Liver (tissue), 8 donors: ENCODE measurements at regions not wholly inside any gene's neighbourhood (a gene's known extent, or its start where the extent isn't known, plus 50 kb on each side); places are given as distances from the start of the nearest gene placed in this dataset.
A peak's percentile ranks its signal among the peaks of the same experiment; 100 is the strongest.

Experiments used
- DNase-seq: peaks from one replicate; pipeline ENCODE4 v3.0.0-alpha.2; 2017; ENCODE audit warnings: low spot score
- H3K27ac ChIP-seq, 2 donors: one replicate each; pipeline ENCODE4 v1.7.0; 2013; ENCODE audit warnings: inconsistent platforms in 2 of 2, low read length in 2 of 2, control low read depth in 1 of 2, low read depth in 1 of 2, mild to moderate bottlenecking in 1 of 2
- H3K27me3 ChIP-seq, 4 donors: one replicate each; pipeline versions ENCODE4 v1.6.1 to v1.7.0; 2013; ENCODE audit warnings: low read length in 3 of 4, inconsistent platforms in 1 of 4, mild to moderate bottlenecking in 1 of 4, moderate library complexity in 1 of 4; ENCODE audit not compliant: control insufficient read depth in 4 of 4, insufficient read depth in 4 of 4
- H3K36me3 ChIP-seq, 4 donors: one replicate each; pipeline versions ENCODE4 v1.6.1 to v1.7.0; 2013; ENCODE audit warnings: low read length in 3 of 4, mild to moderate bottlenecking in 3 of 4, low read depth in 1 of 4, moderate library complexity in 1 of 4; ENCODE audit not compliant: control insufficient read depth in 4 of 4, insufficient read depth in 3 of 4
- H3K4me1 ChIP-seq, 4 donors: one replicate each; pipeline versions ENCODE4 v1.6.1 to v1.7.0; 2013; ENCODE audit warnings: low read length in 3 of 4, mild to moderate bottlenecking in 3 of 4, moderate library complexity in 1 of 4; ENCODE audit not compliant: control insufficient read depth in 4 of 4, insufficient read depth in 4 of 4
- H3K4me3 ChIP-seq, 3 donors: one replicate each; pipeline versions ENCODE4 v1.6.1 to v1.7.0; 2013; ENCODE audit warnings: low read length in 3 of 3, control low read depth in 1 of 3, low read depth in 1 of 3, mild to moderate bottlenecking in 1 of 3
- H3K9ac ChIP-seq, 2 donors: one replicate each; pipeline ENCODE4 v1.7.0; 2013; ENCODE audit warnings: low read length in 2 of 2, mild to moderate bottlenecking in 2 of 2, moderate library complexity in 2 of 2, control low read depth in 1 of 2, low read depth in 1 of 2
- H3K9me3 ChIP-seq, 4 donors: one replicate each; pipeline versions ENCODE4 v1.6.1 to v1.7.0; 2013; ENCODE audit warnings: low read length in 3 of 4; ENCODE audit not compliant: control insufficient read depth in 4 of 4
- ATF3 ChIP-seq: IDR thresholded peaks from 2 replicates; pipeline ENCODE4 v1.6.1; 2016; ENCODE audit warnings: antibody characterized with exemption
- CTCF ChIP-seq: fragments of 150-350 bp; IDR thresholded peaks from 2 replicates; pipeline ENCODE4 v1.5.1; 2017; ENCODE audit warnings: improper control_type of control experiment, low read depth, low read length; ENCODE audit not compliant: missing input control
- EGR1 ChIP-seq, 2 donors: IDR thresholded peaks; 2 replicates each; pipeline ENCODE4 v1.6.1; 2016 to 2018; ENCODE audit warnings: antibody characterized with exemption in 2 of 2, low read depth in 2 of 2
- FOXA1 ChIP-seq: IDR thresholded peaks from 2 replicates; pipeline ENCODE4 v1.6.1; 2016; ENCODE audit warnings: antibody characterized with exemption
- FOXA2 ChIP-seq: IDR thresholded peaks from 2 replicates; pipeline ENCODE4 v1.6.1; 2016; ENCODE audit warnings: antibody characterized with exemption
- GABPA ChIP-seq, 2 donors: IDR thresholded peaks in 1 of 2; conservative IDR thresholded peaks in 1 of 2; 2 replicates each; pipeline ENCODE4 v1.6.1; 2016; ENCODE audit warnings: antibody characterized with exemption in 2 of 2, mild to moderate bottlenecking in 1 of 2, moderate library complexity in 1 of 2
- HNF4G ChIP-seq: IDR thresholded peaks from 2 replicates; pipeline ENCODE4 v1.6.1; 2016; ENCODE audit warnings: antibody characterized with exemption
- JUND ChIP-seq, 2 donors: IDR thresholded peaks; 2 replicates each; pipeline ENCODE4 v1.6.1; 2016; ENCODE audit warnings: antibody characterized with exemption in 2 of 2
- MAX ChIP-seq: IDR thresholded peaks from 2 replicates; pipeline ENCODE4 v1.6.1; 2016; ENCODE audit warnings: antibody characterized with exemption
- NR2F2 ChIP-seq: IDR thresholded peaks from 2 replicates; pipeline ENCODE4 v1.6.1; 2016; ENCODE audit warnings: antibody characterized with exemption
- RAD21 ChIP-seq, 2 donors: IDR thresholded peaks; 2 replicates each; pipeline ENCODE4 v1.6.1; 2016; ENCODE audit warnings: antibody characterized with exemption in 2 of 2, mild to moderate bottlenecking in 2 of 2
- RXRA ChIP-seq, 2 donors: IDR thresholded peaks; 2 replicates each; pipeline ENCODE4 v1.6.1; 2017 to 2018; ENCODE audit warnings: antibody characterized with exemption in 2 of 2, mild to moderate bottlenecking in 1 of 2
- TAF1 ChIP-seq: conservative IDR thresholded peaks from 2 replicates; pipeline ENCODE4 v1.6.1; 2016; ENCODE audit warnings: antibody characterized with exemption, mild to moderate bottlenecking
- YY1 ChIP-seq: IDR thresholded peaks from 2 replicates; pipeline ENCODE4 v1.6.1; 2016; ENCODE audit warnings: antibody characterized with exemption, mild to moderate bottlenecking
- ZBTB33 ChIP-seq: IDR thresholded peaks from 2 replicates; pipeline ENCODE4 v1.6.1; 2016; ENCODE audit warnings: antibody characterized with exemption
- WGBS: extraction: QIAGEN DNeasy Blood & Tissue Kit; methylation state at CpG from one replicate; pipeline ENCODE4 v1.1.7; 2013; 5-methylcytosine and 5-hydroxymethylcytosine counted together
- donor health status: healthy.
- donor health status: healthy.
- donor health status: healthy.
- donor health status: healthy.
- donor health status: healthy.

GRCh38 chr15:61500951-61501620, 272.0 kb upstream of the RORA start:
- Histone ChIP-seq H3K4me3 (no peak overlapping the region), H3K9me3 (no peaks in the 10 kb centered on the region), H3K27me3 (no peaks in the 10 kb centered on the region), H3K27ac (no peak overlapping the region), H3K4me1 (peaks cover 0 to 15% (median 5%) of the 10 kb centered on the region in 4 donors), H3K36me3 (no peaks in the 10 kb centered on the region), H3K9ac (no peak overlapping the region)
- DNase-seq: no peak
- TF ChIP-seq TAF1 (no peak), MAX (no peak), EGR1 (IDR thresholded peaks at IDR 0.05; ENCODE audit: low read depth in 2 of 2) (no peak), NR2F2 (no peak), RXRA (IDR thresholded peaks at IDR 0.05) (no peak), JUND (IDR thresholded peaks at IDR 0.05) (no peak), RAD21 (IDR thresholded peaks at IDR 0.05) (peak in 1 of 2 donors; percentile 25)
- WGBS: 91% methylated on average over 9 of the region's 9 CpGs

GRCh38 chr15:61500523-61500922, 271.4 kb upstream of the RORA start:
- H3K9me3 ChIP-seq: no peaks in the 10 kb centered on the region
- no peaks in the 10 kb centered on the region for H3K36me3 ChIP-seq
- no peak for DNase-seq
- no peak overlapping the region for H3K9ac ChIP-seq
- no peak overlapping the region for H3K27ac ChIP-seq
- TF ChIP-seq JUND (IDR thresholded peaks at IDR 0.05): no peak
- TF ChIP-seq TAF1: no peak
- no peak for TF ChIP-seq ZBTB33
- no peak for TF ChIP-seq RXRA (IDR thresholded peaks at IDR 0.05)
- no peak for TF ChIP-seq CTCF
- TF ChIP-seq MAX: no peak
- TF ChIP-seq FOXA1: no peak
- H3K27me3 ChIP-seq: no peaks in the 10 kb centered on the region
- H3K4me3 ChIP-seq: no peak overlapping the region
- H3K4me1 ChIP-seq: peaks cover 0 to 15% (median 5%) of the 10 kb centered on the region in 4 donors

- DNase-seq: no peak
- Histone ChIP-seq H3K4me1 (peaks cover 0 to 15% (median 5%) of the 10 kb centered on the region in 4 donors), H3K9me3 (no peaks in the 10 kb centered on the region), H3K27ac (no peak overlapping the region), H3K4me3 (no peak overlapping the region), H3K9ac (no peak overlapping the region), H3K27me3 (no peaks in the 10 kb centered on the region), H3K36me3 (no peaks in the 10 kb centered on the region)
- 85% methylated on average over 3 of the region's 3 CpGs for WGBS
- TF ChIP-seq YY1 (no peak), ATF3 (no peak), HNF4G (no peak), FOXA2 (no peak), GABPA (IDR thresholded peaks at IDR 0.05 in 1 of 2, conservative IDR thresholded peaks at IDR 0.05 in 1 of 2) (no peak)
Measured at GRCh38 chr15:61499376-61499775, 270.3 kb upstream of the RORA start.
